Stimulated activated CD4-positive, alpha-beta T cell treated with anti-CD3 and anti-CD28 coated beads, Interleukin-2, amount 100 ng/mL, for 4 hours (primary cell): ENCODE measurements at regions not wholly inside any gene's neighbourhood (a gene's known extent, or its start where the extent isn't known, plus 50 kb on each side); places are given as distances from the start of the nearest gene placed in this dataset.
"Not testable (repeated sequence)": the region's sequence is repeated elsewhere in the genome, so short reads cannot be mapped to it uniquely, and the experiment has no call there.

ENCODE experiments used
- DNase-seq: peaks from one replicate; pipeline ENCODE4 v3.0.0-alpha.2; 2020; ENCODE audit warnings: low read depth

GRCh38 chr2:89537862-89538261 is 846.4 kb downstream of the RPIA start:
- DNase-seq: not testable (repeated sequence)

- DNase-seq: not testable (repeated sequence)
These were observed 852.6 kb downstream of the RPIA start for GRCh38 chr2:89544110-89544509.

GRCh38 chr2:89579154-89579553 is 887.7 kb downstream of the RPIA start:
- DNase-seq: not testable (repeated sequence)

- DNase-seq: not testable (repeated sequence)
These were observed 891.3 kb downstream of the RPIA start for GRCh38 chr2:89582816-89583215.

- DNase-seq: not testable (repeated sequence)
These were observed 892.6 kb downstream of the RPIA start for GRCh38 chr2:89584046-89584445.

GRCh38 chr2:89584868-89585557 is 893.5 kb downstream of the RPIA start:
- DNase-seq: not testable (repeated sequence)

GRCh38 chr2:89585558-89585920 is 894.1 kb downstream of the RPIA start:
- DNase-seq: peak; percentile 9

- not testable (repeated sequence) for DNase-seq
These were observed 908.4 kb downstream of the RPIA start for GRCh38 chr2:89599843-89600242.

- DNase-seq: not testable (repeated sequence)
These were observed 915.0 kb downstream of the RPIA start for GRCh38 chr2:89606514-89606913.

GRCh38 chr2:89610207-89610926 is 918.9 kb downstream of the RPIA start:
- not testable (repeated sequence) for DNase-seq

- not testable (repeated sequence) for DNase-seq
These were observed 919.5 kb downstream of the RPIA start for GRCh38 chr2:89610927-89611515.

GRCh38 chr2:89611710-89612109 is 920.2 kb downstream of the RPIA start:
- DNase-seq: not testable (repeated sequence)

- not testable (repeated sequence) for DNase-seq
These were observed 957.8 kb downstream of the RPIA start for GRCh38 chr2:89649268-89649667.

GRCh38 chr2:89679254-89679653 is 987.8 kb downstream of the RPIA start:
- DNase-seq: not testable (repeated sequence)
